22Rv1 (cell line): ENCODE measurements at regions not wholly inside any gene's neighbourhood (a gene's known extent, or its start where the extent isn't known, plus 50 kb on each side); places are given as distances from the start of the nearest gene placed in this dataset.

Experiments
- H3K27ac ChIP-seq: fragments of 450-650 bp; 2 replicates; pipeline ENCODE4 v1.5.1; 2017
- ZFX ChIP-seq: fragments of 450-650 bp; IDR thresholded peaks from 2 replicates; pipeline ENCODE4 v1.6.1; 2017; ENCODE audit warnings: antibody characterized with exemption, borderline replicate concordance
- TF ChIP-seq, protein P1 (sequence below): fragments of 450-650 bp; IDR thresholded peaks from 2 replicates; pipeline ENCODE4 v1.5.1; 2017; ENCODE audit warnings: mild to moderate bottlenecking

DNA sequence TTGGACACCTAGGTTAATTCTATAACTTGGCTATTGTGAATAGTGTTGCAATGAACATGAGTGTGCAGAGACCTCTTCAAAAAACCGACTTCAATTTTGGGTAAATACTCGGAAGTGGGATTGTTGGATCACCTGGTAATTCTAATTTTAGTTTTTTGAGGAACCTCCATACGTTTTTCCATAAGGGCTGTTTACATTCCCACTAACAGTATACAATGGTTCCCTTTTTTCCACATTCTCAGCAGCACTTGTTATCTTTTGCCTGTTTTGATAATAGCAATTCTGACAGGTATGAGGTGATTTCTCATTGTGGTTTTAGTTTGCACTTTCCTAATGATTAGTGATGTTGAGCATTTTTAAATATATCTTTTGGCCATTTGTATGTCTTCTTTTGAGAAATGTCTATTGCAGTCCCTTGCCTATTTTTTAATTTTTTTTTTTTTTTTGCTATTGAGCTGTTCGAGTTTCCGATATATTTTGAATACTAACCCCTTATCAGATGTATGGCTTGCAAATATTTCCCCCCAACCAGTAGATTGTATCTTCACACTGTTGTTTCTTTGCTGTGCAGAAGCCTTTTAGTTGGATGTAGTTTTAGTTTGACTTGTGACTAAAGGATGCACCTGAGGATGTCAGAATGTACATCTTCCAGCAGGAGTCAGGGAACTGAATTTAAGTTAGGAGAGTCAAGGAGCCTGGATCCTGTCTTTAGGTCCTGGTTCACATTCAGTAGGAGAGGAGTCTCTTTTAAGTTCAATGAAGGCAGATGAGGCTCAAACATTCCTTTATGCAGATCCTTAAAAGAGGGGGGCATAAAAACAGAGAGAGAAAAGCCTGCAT lies 120.0 kb downstream of the S1PR1 start:
- no peak for TF ChIP-seq ZFX
- TF ChIP-seq, protein P1, sequence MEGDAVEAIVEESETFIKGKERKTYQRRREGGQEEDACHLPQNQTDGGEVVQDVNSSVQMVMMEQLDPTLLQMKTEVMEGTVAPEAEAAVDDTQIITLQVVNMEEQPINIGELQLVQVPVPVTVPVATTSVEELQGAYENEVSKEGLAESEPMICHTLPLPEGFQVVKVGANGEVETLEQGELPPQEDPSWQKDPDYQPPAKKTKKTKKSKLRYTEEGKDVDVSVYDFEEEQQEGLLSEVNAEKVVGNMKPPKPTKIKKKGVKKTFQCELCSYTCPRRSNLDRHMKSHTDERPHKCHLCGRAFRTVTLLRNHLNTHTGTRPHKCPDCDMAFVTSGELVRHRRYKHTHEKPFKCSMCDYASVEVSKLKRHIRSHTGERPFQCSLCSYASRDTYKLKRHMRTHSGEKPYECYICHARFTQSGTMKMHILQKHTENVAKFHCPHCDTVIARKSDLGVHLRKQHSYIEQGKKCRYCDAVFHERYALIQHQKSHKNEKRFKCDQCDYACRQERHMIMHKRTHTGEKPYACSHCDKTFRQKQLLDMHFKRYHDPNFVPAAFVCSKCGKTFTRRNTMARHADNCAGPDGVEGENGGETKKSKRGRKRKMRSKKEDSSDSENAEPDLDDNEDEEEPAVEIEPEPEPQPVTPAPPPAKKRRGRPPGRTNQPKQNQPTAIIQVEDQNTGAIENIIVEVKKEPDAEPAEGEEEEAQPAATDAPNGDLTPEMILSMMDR = no peak
- H3K27ac ChIP-seq = no peak overlapping the region

DNA sequence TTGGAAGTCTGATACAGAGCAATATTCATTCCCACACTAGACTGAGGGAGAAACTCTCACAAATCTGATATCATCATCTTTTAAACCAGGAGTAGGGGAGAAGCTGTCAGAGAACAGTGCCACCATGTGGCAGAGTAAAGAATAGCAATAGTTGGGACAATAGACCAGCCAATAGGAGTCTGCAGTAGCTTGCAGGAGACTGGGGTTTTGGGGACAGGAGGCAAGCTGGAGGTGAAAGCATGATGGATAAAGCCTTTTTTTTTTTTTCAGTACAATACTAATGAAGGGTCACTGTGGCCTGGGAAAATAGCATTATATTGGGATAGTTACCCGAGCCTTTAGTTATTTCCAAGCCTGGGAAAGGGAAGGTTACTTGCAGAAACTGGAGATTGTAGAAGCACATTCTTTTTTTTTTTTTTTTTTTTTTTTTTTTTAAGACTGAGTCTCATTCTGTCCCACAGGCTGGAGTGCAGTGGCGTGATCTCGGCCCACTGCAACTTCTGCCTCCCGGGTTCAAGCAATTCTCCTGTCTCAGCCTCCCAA lies 120.7 kb downstream of the S1PR1 start:
- TF ChIP-seq, protein P1 = peak; percentile 93
- TF ChIP-seq ZFX = no peak
- H3K27ac ChIP-seq = no peak overlapping the region

DNA sequence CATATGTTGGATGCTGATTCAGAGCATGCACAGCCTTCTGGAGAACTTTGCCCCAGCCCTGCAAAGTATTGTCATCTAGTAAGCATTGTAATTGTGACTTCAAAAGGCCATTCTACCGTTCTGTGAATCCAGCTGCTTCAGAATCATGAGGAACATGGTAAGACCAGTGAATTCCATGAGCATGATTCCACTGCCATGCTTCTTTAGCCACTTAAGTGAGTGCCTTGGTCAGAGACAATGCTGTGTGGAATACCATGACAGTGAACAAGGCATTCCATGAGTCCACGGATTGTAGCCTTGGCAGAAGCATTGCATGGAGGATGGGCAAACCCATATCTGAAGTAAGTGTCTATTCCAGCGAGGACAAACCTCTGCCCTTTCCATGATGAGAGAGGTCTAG lies 123.7 kb downstream of the S1PR1 start:
- no peak for TF ChIP-seq ZFX
- TF ChIP-seq, protein P1 = no peak
- H3K27ac ChIP-seq = no peak overlapping the region

DNA sequence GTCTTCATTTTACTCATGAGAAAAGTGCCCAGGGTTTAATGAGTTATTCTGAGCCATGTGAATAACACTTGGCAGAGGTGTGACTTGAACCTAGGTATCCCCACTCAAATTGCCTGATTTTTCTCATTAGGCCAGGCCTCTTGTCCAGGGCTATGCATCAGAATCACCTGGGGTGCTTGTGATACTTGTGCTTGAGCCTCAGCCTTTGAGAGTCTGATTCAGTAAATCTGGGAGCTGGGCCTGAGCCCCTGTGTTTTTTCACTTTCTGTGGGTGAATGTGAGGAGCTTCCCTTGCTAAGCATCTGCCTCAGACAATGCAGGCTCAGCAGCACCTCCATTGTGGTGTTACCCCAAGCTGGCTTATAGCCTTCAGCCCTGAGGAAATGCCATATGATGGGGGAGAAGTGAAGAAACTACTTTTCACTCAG lies 127.1 kb downstream of the S1PR1 start:
- TF ChIP-seq ZFX = no peak
- TF ChIP-seq, protein P1 = no peak

DNA sequence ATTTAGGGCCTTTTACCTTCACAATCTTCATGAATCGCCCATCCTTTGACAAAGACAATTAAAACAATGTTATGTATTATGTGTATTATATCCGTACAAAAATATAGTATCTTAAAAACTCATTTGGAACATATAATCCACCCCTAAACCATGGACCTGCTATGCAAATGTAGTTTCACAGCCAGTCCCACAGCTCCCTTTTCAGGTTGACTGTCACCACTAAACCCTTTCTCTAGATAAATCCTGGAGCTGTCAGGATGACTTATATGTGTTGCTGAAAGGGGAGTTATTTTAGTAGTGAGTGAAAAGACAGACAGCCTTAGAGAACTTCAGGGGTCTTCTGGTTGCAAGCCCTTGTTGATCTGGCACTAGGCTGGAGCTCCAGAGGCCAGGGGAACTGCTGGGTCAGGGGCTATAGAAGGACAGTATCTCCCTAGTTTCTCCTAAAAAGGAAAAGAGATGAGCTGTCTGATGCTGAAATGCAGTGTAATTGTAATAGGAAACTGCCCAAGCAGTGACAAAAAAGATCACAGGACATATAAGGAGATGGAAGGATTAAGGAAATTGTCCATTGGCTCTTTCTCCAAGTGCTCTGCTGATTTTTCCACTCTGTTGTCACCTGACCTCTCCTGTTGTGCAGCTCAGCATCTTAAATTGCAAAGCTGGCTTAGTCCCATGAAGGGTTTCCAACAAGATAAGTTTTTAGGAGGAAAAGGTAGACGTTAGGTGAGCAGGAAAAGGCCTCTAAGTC lies 127.7 kb downstream of the S1PR1 start:
- TF ChIP-seq, protein P1 = no peak
- TF ChIP-seq ZFX = no peak
- H3K27ac ChIP-seq = no peak overlapping the region

More for the DNA sequence above, 127.1 kb downstream of the S1PR1 start:
- no peak overlapping the region for H3K27ac ChIP-seq

DNA sequence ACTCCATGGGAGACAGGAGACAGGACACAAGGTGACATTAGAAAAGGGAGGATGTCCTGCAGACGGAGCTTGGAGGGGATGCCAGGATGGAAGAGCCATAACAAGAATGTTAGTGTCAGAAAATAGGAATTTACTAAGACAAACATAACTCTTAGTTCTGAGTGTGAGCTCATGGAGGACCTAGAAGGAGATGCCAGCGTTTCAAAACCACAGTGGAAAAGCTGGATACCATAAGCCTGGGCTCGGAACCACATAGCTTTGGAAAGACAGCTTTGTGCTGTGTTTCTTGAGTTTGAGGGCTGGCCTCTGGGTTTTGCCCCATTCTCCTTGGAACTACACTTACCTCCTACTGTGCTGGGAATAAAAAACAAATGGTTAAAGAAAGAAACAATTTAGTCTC lies 128.4 kb downstream of the S1PR1 start:
- no peak for TF ChIP-seq ZFX
- TF ChIP-seq, protein P1 = no peak

More for the DNA sequence above, 128.4 kb downstream of the S1PR1 start:
- H3K27ac ChIP-seq = no peak overlapping the region
